Transverse colon (tissue), 4 donors: ENCODE measurements at regions not wholly inside any gene's neighbourhood (a gene's known extent, or its start where the extent isn't known, plus 50 kb on each side); places are given as distances from the start of the nearest gene placed in this dataset.

Experiments used
- DNase-seq: peaks from one replicate; pipeline ENCODE4 v3.0.0-alpha.2; 2019
- H3K27ac ChIP-seq, 4 donors: fragments of 200-600 bp; sonication (generic); 2 replicates each; pipeline ENCODE4 v1.5.1; 2016 to 2018; ENCODE audit warnings: inconsistent platforms in 4 of 4
- H3K27me3 ChIP-seq: fragments of 200-600 bp; sonication (generic); 2 replicates; pipeline ENCODE4 v1.5.1; 2017; ENCODE audit warnings: inconsistent platforms
- H3K36me3 ChIP-seq, 4 donors: fragments of 200-600 bp; sonication (generic); 2 replicates each; pipeline ENCODE4 v1.5.1; 2017 to 2019; ENCODE audit warnings: inconsistent platforms in 4 of 4
- H3K4me1 ChIP-seq, 4 donors: fragments of 200-600 bp; sonication (generic); 2 replicates each; pipeline ENCODE4 v1.5.1; 2017 to 2020; ENCODE audit warnings: inconsistent platforms in 4 of 4
- H3K4me3 ChIP-seq, 4 donors: fragments of 200-600 bp; sonication (generic); 1 replicate in 1 of 4; 2 replicates in 3 of 4; pipeline versions ENCODE4 v1.5.1 to v1.6.1; 2017 to 2019; ENCODE audit warnings: inconsistent platforms in 4 of 4
- H3K9me3 ChIP-seq, 2 donors: fragments of 200-600 bp; sonication (generic); 2 replicates each; pipeline ENCODE4 v1.5.1; 2017 to 2019; ENCODE audit warnings: inconsistent platforms in 2 of 2
- CTCF ChIP-seq, 5 experiments: fragments of 200-600 bp in 3 of 5; fragments of 450-650 bp in 2 of 5; sonication (generic) in 3 of 5; IDR thresholded peaks; 1 replicate in 2 of 5; 2 replicates in 3 of 5; pipeline ENCODE4 v1.5.1; 2016 to 2017; ENCODE audit warnings: antibody characterized with exemption in 5 of 5, inconsistent platforms in 3 of 5, mild to moderate bottlenecking in 2 of 5, moderate library complexity in 1 of 5
- EP300 ChIP-seq: sonication (generic); formaldehyde crosslinking; IDR thresholded peaks from one replicate; pipeline ENCODE4 v1.6.1; 2017; ENCODE audit warnings: antibody characterized with exemption, low read depth
- POLR2A ChIP-seq: fragments of 450-650 bp; IDR thresholded peaks from one replicate; pipeline ENCODE4 v1.6.1; 2016; ENCODE audit warnings: antibody characterized with exemption, mild to moderate bottlenecking, moderate library complexity
- POLR2AphosphoS5 ChIP-seq, 3 donors: sonication (generic); formaldehyde crosslinking; IDR thresholded peaks; one replicate each; pipeline ENCODE4 v1.6.1; 2016; ENCODE audit warnings: antibody characterized with exemption in 3 of 3
- WGBS, 2 donors: methylation state at CpG; one replicate each; pipeline ENCODE4 v1.1.5; 2018; ENCODE audit warnings: low coverage in 1 of 2; 5-methylcytosine and 5-hydroxymethylcytosine counted together
- in situ Hi-C, 4 donors: fragments of 200-750 bp; cut with MboI; loops; one replicate each; pipeline versions ENCODE4 v1.15.0 to v1.15.1; 2017; ENCODE audit warnings: low sequenced_read_pairs in 3 of 4, low pct_ligation_motif_present in 1 of 4, low pct_unique_long_range_greater_than_20kb in 1 of 4
- intact Hi-C: fragments of 100-400 bp; cut with DNase I; formaldehyde crosslinking; loops from one replicate; pipeline ENCODE4 v1.15.1; 2023; ENCODE audit warnings: low total_unique reads

- no peaks in the 10 kb centered on the region for H3K9me3 ChIP-seq
- no peaks in the 10 kb centered on the region for H3K4me1 ChIP-seq
- no peak overlapping the region for H3K4me3 ChIP-seq
- no peaks in the 10 kb centered on the region for H3K27me3 ChIP-seq
- WGBS, 2 donors: 90 to 91% methylated on average over 2 of the region's 2 CpGs
- H3K27ac ChIP-seq: no peak overlapping the region
- H3K36me3 ChIP-seq: no peaks in the 10 kb centered on the region
- no peak for TF ChIP-seq CTCF (IDR thresholded peaks at IDR 0.05)
- no peak for DNase-seq
- intact Hi-C loops: no loop called here
- in situ Hi-C loops: no loop called here
These were observed 283.2 kb downstream of the SETD4 start for GRCh38 chr21:35777081-35777480.

GRCh38 chr21:35775778-35776544, 284.4 kb downstream of the SETD4 start:
- 68 to 77% methylated on average over 7 of the region's 7 CpGs for WGBS, 2 donors
- no peak overlapping the region for H3K4me3 ChIP-seq
- H3K36me3 ChIP-seq: no peaks in the 10 kb centered on the region
- no peak for DNase-seq
- in situ Hi-C loops: no loop called here
- intact Hi-C loops: no loop called here
- H3K27ac ChIP-seq: no peak overlapping the region
- no peaks in the 10 kb centered on the region for H3K4me1 ChIP-seq
- H3K9me3 ChIP-seq: no peaks in the 10 kb centered on the region
- no peaks in the 10 kb centered on the region for H3K27me3 ChIP-seq
- TF ChIP-seq POLR2AphosphoS5 (IDR thresholded peaks at IDR 0.05) (no peak), POLR2A (no peak), EP300 (no peak), CTCF (IDR thresholded peaks at IDR 0.05) (no peak)

- intact Hi-C loops: no loop called here
- H3K27ac ChIP-seq: no peak overlapping the region
- no peaks in the 10 kb centered on the region for H3K4me1 ChIP-seq
- no peak overlapping the region for H3K4me3 ChIP-seq
- no peaks in the 10 kb centered on the region for H3K36me3 ChIP-seq
- TF ChIP-seq EP300 (no peak), CTCF (IDR thresholded peaks at IDR 0.05) (no peak), POLR2A (no peak), POLR2AphosphoS5 (IDR thresholded peaks at IDR 0.05) (no peak)
- no peak for DNase-seq
- in situ Hi-C loops: no loop called here
- 81 to 93% methylated on average over 4 of the region's 4 CpGs for WGBS, 2 donors
- no peaks in the 10 kb centered on the region for H3K27me3 ChIP-seq
- H3K9me3 ChIP-seq: no peaks in the 10 kb centered on the region
These were observed 290.0 kb downstream of the SETD4 start for GRCh38 chr21:35770101-35770945.

- 79 to 92% methylated on average over 2 of the region's 2 CpGs for WGBS, 2 donors
- no peaks in the 10 kb centered on the region for H3K9me3 ChIP-seq
- no peaks in the 10 kb centered on the region for H3K4me1 ChIP-seq
- H3K36me3 ChIP-seq: no peaks in the 10 kb centered on the region
- no peak for DNase-seq
- H3K27ac ChIP-seq: no peak overlapping the region
- intact Hi-C loops: no loop called here
- in situ Hi-C loops: no loop called here
- no peak overlapping the region for H3K4me3 ChIP-seq
- TF ChIP-seq POLR2A (no peak), EP300 (no peak), CTCF (IDR thresholded peaks at IDR 0.05) (no peak), POLR2AphosphoS5 (IDR thresholded peaks at IDR 0.05) (no peak)
- no peaks in the 10 kb centered on the region for H3K27me3 ChIP-seq
These were observed 292.1 kb downstream of the SETD4 start for GRCh38 chr21:35768187-35768586.
